Breast epithelium (tissue), 3 donors: ENCODE measurements at regions not wholly inside any gene's neighbourhood (a gene's known extent, or its start where the extent isn't known, plus 50 kb on each side); places are given as distances from the start of the nearest gene placed in this dataset.

Experiments
- POLR2A ChIP-seq: fragments of 450-650 bp; IDR thresholded peaks from one replicate; pipeline ENCODE4 v1.6.1; 2016; ENCODE audit warnings: antibody characterized with exemption, mild to moderate bottlenecking, moderate library complexity
- TF ChIP-seq, protein P1 (sequence below), 3 donors: fragments of 450-650 bp; IDR thresholded peaks; one replicate each; pipeline ENCODE4 v1.5.1; 2016 to 2017; ENCODE audit warnings: antibody characterized with exemption in 3 of 3, mild to moderate bottlenecking in 3 of 3, moderate library complexity in 3 of 3

DNA sequence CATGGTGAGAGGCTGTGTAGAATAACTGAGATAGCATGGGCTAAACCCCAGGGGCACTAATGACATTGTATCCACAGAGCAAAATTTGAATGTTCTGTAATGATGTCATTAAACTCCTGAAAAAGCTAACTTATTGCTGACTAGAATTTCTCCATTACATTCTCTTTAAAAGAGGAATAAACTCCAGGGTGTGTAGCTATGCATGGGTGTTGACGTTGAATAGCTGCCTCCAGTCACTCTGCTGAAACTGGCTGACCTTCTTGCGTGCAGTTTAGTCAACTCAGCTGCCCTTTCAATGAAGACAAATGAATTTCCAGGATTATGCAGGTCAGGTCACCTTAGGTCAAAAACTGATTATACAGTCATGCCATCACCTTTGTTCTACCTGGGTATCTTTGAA, 617.5 kb upstream of the WWC1 start:
- TF ChIP-seq, protein P1, sequence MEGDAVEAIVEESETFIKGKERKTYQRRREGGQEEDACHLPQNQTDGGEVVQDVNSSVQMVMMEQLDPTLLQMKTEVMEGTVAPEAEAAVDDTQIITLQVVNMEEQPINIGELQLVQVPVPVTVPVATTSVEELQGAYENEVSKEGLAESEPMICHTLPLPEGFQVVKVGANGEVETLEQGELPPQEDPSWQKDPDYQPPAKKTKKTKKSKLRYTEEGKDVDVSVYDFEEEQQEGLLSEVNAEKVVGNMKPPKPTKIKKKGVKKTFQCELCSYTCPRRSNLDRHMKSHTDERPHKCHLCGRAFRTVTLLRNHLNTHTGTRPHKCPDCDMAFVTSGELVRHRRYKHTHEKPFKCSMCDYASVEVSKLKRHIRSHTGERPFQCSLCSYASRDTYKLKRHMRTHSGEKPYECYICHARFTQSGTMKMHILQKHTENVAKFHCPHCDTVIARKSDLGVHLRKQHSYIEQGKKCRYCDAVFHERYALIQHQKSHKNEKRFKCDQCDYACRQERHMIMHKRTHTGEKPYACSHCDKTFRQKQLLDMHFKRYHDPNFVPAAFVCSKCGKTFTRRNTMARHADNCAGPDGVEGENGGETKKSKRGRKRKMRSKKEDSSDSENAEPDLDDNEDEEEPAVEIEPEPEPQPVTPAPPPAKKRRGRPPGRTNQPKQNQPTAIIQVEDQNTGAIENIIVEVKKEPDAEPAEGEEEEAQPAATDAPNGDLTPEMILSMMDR (IDR thresholded peaks at IDR 0.05), result no peak
- TF ChIP-seq POLR2A, result no peak
